ENCODE measurements at regions not wholly inside any gene's neighbourhood (a gene's known extent, or its start where the extent isn't known, plus 50 kb on each side); places are given as distances from the start of the nearest gene placed in this dataset.
"Not testable (repeated sequence)": the region's sequence is repeated elsewhere in the genome, so short reads cannot be mapped to it uniquely, and the experiment has no call there.

GRCh38 chr16:86835982-86836381 lies 257.6 kb downstream of the FOXL1 start:
- DNase-seq (ENCODE audit: low read depth): no peak

GRCh38 chr16:86836503-86837129 lies 258.3 kb downstream of the FOXL1 start:
- no peak for DNase-seq (ENCODE audit: low read depth)

DNA sequence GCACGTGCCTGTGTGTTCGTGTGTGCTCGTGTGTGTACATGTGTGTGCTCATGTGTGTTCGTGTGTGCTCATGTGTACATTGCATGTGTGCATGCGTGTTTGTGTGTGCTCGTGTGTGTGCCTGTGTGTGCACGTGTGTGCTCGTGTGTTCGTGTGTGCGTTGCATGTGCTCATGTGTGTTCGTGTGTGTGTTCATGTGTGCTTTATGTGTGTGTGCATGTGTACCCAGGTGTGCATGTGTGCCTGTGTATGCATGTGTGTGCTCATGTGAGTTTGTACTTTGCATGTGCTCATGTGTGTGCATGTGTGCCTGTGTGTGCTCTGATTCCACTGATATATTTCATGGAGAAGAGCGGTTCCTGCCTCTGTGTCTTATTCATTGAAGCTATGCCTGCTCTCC lies 265.5 kb downstream of the FOXL1 start:
- no peak for DNase-seq (ENCODE audit: low read depth)

- DNase-seq (ENCODE audit: low read depth): no peak
Measured at GRCh38 chr16:86844695-86845094, 266.3 kb downstream of the FOXL1 start.

DNA sequence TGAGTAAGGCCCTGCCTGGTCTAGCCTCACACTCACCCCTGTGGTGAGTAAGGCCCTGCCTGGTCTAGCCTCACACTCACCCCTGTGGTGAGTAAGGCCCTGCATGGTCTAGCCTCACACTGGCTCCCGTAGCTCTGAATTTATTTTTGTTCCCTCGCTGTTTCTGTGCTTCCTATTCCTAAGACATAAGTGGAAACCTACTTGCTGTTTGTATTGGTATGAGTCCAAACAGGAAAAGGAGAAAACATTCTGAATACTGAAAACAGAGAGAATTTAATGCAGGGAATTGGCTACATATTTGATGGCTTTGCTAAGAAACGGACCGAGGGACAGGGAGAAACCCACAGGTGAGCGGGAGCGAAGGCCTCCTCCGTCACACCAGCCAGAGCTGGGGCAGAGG lies 267.8 kb downstream of the FOXL1 start:
- no peak for DNase-seq (ENCODE audit: low read depth)

DNA sequence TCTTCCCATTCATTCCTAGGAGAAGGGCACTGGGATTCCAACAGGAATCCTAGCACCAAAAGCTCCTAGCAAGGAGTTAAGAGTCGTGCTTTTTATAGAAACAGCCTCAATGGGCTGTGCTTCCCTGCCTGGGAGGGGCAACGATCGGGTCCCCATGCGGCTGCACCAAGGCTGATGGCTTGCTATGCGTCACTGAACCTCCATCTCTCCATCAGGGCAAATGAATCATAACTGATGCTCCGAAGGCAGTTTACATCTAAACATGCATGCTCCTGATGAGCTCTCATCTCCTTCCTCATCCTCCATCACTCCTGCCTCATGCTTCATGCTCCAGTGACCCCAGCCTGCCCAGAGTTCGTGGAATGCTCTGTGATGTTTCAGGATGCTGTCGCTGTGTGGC lies 270.5 kb downstream of the FOXL1 start:
- no peak for DNase-seq (ENCODE audit: low read depth)

- DNase-seq (ENCODE audit: low read depth): no peak
Measured at GRCh38 chr16:86850670-86851069, 272.3 kb downstream of the FOXL1 start.

GRCh38 chr16:86852135-86852534 lies 273.8 kb downstream of the FOXL1 start:
- DNase-seq (ENCODE audit: low read depth): no peak

GRCh38 chr16:86854058-86854621 lies 275.8 kb downstream of the FOXL1 start:
- no peak for DNase-seq (ENCODE audit: low read depth)

DNA sequence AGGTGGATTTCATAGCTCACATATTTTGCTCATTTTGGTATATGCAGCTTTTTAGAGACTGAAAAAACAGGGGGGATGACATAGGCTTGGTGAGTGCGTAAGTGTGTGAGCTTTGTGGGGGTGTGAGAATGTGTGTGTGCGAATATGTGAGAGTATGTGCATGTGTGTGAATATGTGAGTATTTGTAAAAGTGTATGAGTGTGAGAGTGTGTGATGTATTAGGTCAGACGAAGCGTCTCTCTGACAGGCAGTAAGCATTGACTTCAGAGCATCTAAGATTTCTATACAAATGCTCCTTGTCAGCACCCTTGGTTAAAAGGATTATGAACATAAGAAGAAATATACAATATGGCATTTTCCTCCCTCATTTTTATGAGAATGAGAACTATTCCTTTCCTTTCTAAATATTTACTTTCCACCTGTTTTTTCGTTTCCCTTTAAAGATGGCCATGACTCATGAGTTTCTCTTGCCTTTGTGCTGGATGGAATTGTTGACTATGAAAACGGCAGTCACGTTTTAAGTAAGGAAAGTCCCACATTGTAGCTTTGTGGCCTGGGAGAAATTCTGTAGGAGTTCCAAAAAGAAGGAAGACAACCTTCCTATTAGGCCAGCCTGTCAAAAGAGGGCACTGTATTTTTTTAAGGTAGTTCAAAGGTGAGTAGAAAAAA lies 276.4 kb downstream of the FOXL1 start:
- DNase-seq (ENCODE audit: low read depth): no peak

GRCh38 chr16:86856946-86857586 lies 278.7 kb downstream of the FOXL1 start:
- DNase-seq (ENCODE audit: low read depth): no peak

- DNase-seq (ENCODE audit: low read depth): no peak
Measured at GRCh38 chr16:86857807-86858206, 279.5 kb downstream of the FOXL1 start.

GRCh38 chr16:86858501-86858900 lies 280.2 kb downstream of the FOXL1 start:
- no peak for DNase-seq (ENCODE audit: low read depth)

GRCh38 chr16:86861270-86861858 lies 283.0 kb downstream of the FOXL1 start:
- DNase-seq (ENCODE audit: low read depth): not testable (repeated sequence)

- DNase-seq (ENCODE audit: low read depth): no peak
Measured at GRCh38 chr16:86862595-86863280, 284.4 kb downstream of the FOXL1 start.

GRCh38 chr16:86863609-86864008 lies 285.3 kb downstream of the FOXL1 start:
- no peak for DNase-seq (ENCODE audit: low read depth)

GRCh38 chr16:86864586-86864985 lies 286.2 kb downstream of the FOXL1 start:
- DNase-seq (ENCODE audit: low read depth): no peak

DNA sequence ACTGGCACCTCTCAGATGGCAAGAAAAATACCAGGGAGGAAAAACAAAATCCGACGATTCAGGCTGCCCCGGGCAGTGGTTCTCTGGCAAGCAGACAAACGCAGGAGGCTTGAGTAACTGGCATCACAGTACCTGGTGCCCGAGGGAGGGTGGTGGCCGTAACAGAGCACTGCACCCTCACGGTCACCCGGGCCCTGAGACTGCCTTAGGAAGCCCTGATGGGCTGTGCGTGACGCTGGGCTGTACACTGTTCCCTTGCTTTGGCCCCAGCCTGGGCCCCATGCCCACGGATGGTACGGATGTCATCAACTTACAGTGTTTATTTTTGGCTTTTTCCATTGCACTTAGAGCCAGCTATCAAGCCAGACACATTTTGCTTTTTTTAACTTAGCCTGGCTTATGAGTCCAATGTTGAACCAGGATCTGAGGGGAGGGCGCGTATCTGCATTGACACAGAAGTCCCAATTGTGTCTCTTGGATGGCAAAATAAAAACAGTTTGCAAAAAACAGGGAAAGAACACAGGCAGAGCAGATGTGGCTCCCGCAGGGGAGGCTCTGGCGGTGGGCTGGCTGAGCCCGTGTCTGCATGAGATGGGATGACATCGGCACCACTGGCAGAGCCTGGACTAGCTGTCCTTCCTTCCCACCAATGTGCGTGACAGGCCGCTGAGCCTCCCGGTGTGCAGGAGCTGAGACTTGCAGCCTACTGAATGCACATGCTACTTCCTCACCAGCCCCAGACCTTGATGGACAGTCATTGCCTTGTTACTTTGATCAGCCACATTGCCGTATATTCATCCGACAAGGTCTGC lies 287.7 kb downstream of the FOXL1 start:
- no peak for DNase-seq (ENCODE audit: low read depth)

GRCh38 chr16:86866986-86867722 lies 288.8 kb downstream of the FOXL1 start:
- DNase-seq (ENCODE audit: low read depth): no peak

- no peak for DNase-seq (ENCODE audit: low read depth)
Measured at GRCh38 chr16:86868070-86868469, 289.7 kb downstream of the FOXL1 start.

DNA sequence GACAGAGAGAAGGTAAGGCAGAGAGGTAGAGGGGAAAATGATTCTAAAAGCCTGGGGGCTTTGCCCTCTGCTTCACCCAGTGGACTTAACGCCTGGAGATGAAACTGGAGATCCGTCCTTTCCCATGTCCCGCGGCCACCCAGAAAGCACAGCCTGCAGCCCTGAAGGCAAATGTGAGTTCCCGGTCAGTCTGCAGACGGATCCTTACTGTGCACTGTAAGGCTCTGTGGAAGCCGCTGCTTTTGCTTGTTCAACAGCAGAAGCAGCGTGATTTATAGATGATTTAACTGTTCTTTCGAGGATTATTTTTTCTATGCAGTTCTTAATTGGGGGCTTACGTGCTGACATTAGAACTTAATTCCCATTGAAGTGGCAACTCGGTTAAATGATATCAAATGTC lies 290.4 kb downstream of the FOXL1 start:
- no peak for DNase-seq (ENCODE audit: low read depth)
